ENCODE measurements at regions not wholly inside any gene's neighbourhood (a gene's known extent, or its start where the extent isn't known, plus 50 kb on each side); places are given as distances from the start of the nearest gene placed in this dataset.
"Not testable (repeated sequence)": the region's sequence is repeated elsewhere in the genome, so short reads cannot be mapped to it uniquely, and the experiment has no call there.

DNA sequence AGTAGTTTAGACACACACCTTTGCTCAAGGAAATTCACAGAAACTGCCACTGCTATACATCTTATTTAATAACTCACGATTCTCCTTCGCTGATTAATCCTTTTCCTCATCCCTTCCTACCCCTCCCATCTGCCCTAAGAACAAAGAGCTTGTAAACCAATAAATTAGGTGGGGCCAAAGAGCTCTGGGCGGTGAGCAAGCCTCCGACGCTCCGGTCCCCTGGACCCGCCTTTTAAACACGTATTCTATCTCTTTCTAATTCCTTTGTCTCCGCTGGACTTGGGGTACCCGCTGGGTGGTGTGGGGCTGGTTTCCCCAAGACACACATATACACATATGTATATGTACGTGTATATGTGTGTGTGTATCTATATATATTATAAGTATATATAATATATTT lies 803.2 kb upstream of the CA10 start:
- TF ChIP-seq CC2D1A (CRISPR knock-in tag; IDR thresholded peaks at IDR 0.05); PHF20 (CRISPR knock-in tag; IDR thresholded peaks at IDR 0.05); RXRA (CRISPR knock-in tag; IDR thresholded peaks at IDR 0.05); ZNF564 (CRISPR knock-in tag; IDR thresholded peaks at IDR 0.05); SETDB1 (CRISPR knock-in tag; IDR thresholded peaks at IDR 0.05; ENCODE audit: borderline replicate concordance); ZNF562 (CRISPR knock-in tag; IDR thresholded peaks at IDR 0.05; ENCODE audit: borderline replicate concordance); CTCF (CRISPR knock-in tag; IDR thresholded peaks at IDR 0.05); HNRNPH1 (optimal IDR thresholded peaks at IDR 0.05; ENCODE audit: low read depth, low read length); KDM2A (CRISPR knock-in tag; IDR thresholded peaks at IDR 0.05; ENCODE audit: borderline replicate concordance, low read depth); ZFP82 (CRISPR knock-in tag; IDR thresholded peaks at IDR 0.05; ENCODE audit: borderline replicate concordance): not testable (repeated sequence)

Measured in HepG2 (cell line).